HG03039 (cell line): ENCODE measurements at regions not wholly inside any gene's neighbourhood (a gene's known extent, or its start where the extent isn't known, plus 50 kb on each side); places are given as distances from the start of the nearest gene placed in this dataset.

Experiments
- ATAC-seq: cut with Tn5 transposase; IDR thresholded peaks from one replicate; pipeline ENCODE4 v1.9.1; 2021; ENCODE audit warnings: mild to moderate bottlenecking, moderate library complexity; ENCODE audit not compliant: unreplicated experiment

DNA sequence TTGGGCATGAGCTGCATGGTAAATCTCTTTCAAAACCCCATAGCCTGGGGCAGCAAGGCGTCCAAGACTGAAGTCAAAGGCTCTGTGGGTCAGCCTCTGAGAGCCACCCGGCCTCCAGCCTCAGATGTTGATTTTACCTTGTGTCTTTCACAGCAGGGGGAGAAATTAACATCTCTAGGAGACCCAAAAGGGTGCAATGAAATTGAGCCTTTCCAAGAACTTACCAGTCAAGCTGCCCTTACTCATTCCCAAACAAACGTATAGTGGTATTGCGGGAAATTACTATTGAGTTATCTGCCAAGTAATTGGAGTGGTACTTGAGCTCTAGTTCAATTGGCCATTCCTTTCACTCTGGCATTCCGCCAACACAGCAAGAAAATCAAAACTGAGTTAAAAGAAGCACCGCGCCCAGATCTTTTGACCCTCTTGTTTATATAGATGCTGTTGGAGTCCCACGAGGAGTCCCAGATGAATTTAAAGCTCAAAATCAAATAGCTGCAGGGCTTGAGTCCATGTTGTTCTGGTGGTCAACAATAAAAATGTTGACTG lies 380.7 kb upstream of the SYT1 start:
- no peak for ATAC-seq

DNA sequence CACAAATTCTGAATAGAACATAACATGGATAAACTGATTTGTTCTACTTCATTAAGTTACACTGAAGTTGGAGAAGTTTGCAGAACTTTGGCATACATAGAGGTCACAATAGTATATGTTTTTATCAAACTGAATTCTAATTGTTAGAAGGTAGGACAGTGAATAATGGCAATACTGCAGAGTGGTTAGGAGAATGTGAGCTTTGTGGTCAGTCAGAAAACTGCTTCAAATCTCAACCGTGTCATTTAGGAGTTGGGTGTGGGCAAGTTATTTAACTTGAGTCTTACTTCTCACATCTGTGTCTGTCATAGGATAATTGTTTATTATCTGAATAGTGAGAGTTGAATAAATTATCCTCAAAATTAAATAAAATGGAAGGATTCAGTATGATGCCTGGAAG lies 374.6 kb upstream of the SYT1 start:
- ATAC-seq: no peak

DNA sequence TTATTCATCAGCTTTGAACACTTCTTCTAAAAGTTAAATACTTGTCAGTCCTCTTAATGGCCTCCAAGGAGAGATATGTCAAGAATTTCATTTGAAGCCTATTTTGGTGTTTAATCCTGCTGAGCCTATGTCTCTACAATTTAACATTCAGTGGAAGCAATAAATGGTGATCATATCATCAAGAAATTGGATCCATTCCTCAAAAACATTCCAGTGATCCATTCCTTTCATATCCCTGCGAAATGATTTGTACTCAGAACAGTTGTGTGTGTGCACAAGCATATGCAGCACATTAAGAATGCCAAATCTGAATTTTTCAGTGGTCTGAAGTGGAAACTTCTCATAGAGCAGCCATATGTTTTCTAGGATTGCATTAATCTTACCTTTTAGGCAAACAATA lies 373.7 kb upstream of the SYT1 start:
- ATAC-seq: no peak

DNA sequence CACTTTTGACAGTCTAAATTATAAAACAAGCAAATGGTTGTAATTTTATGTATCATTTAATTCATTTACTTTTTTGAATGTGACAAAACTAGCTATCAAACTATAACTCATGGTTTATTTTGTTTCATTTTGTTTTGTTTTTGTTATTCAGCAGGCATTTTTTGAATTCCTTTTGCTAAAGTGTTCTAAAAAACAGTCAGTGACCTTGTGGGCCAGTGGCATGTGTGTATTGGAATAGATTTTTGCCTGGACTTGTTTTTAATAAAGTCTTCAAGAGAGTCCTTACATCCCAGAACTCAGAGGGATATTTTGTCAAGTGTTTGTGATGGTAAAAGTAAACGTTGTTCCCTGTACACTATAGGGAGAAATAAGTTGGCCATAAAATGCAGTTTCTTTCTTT lies 369.7 kb upstream of the SYT1 start:
- no peak for ATAC-seq

DNA sequence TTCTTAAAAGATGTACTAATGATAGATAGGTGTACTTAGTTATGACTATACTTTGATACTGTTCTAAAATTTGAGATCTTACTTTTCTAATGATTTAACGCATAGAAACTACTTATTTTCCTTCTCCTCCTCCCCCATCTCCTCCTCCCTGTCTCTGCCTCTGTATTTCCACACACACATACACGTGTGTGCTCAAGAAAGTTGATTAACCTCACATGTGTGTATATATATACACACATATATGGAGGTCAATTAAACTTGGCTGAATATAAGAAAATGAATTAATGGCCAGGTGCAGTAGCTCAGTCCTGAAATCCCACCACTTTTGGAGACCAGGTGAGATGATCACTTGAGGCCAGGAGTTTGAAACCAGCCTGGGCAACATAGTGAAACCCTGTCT lies 362.7 kb upstream of the SYT1 start:
- ATAC-seq: no peak

DNA sequence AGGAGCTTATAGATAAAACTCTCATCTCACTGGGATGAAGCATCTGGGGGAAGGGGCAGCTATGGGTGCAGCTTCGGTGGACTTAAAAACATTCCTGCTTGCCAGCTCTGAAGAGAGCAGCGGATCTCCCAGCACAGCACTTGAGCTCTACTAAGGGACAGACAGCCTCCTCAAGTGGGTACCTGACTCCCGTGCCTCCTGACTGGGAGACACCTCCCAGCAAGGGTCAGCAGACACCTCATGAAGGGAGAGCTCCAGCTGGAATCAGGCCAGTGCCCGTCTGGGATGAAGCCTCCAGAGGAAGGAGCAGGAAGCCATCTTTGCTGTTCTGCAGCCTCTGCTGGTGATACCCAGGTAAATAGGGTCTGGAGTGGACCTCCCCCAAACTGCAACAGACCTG lies 345.2 kb upstream of the SYT1 start:
- no peak for ATAC-seq

DNA sequence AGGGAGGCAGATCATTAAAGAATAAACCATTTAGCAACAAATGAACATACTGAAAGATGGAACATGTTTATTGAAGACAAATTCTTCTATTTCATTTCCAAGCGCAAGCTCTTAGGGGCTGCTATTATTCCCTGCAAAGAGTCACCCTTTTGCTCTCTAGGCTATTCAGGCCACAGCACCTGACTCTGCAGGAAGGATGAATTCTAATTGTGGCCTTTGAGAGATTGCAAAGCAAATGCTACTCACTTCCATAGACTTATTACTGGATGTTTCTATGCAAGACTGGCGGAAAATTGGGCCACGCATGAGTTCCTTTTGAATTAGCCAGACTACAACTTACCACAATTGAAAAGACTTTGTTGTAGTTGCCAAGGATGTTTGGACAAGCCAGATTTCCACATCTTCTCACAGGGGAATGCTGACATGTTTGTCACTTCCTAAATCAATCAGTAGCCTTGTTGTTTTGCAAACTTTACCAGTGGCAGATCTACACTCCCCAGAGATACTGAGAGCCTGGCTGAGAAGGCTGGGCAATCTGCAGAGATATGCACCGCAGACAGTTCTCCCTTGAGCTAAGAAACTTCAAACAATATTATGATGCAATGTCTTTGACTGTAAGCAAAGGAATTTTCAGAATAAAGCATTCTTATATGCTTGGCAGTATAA lies 334.3 kb upstream of the SYT1 start:
- ATAC-seq: no peak

DNA sequence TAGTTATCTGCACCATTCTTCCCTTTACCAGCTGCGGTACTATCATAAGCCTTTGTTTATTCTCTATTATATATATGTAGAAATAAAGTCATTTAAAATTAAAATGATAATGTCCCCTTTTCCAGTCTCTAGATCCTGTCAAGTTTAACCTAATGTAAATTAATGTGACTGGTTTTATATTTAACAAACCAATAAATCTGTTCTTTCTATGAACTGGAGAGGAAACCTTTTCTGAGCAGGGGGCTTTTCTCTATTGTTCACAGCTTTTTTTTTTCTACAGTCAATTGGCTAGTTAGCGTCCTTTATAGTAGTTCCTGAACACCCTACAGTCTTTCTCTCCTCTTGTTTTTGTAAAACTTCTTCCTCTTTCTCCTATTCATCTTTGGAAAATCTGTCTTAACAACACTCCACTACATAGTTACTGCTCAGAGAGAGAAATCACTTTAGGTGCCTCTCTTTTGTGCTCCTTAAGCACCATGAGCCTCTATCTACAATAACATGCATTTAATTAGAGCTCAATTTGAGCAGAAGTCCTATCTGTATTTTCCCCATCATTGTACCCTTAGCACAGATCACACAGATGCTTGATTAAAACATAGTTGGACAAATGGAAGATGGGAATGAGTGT lies 332.6 kb upstream of the SYT1 start:
- no peak for ATAC-seq

DNA sequence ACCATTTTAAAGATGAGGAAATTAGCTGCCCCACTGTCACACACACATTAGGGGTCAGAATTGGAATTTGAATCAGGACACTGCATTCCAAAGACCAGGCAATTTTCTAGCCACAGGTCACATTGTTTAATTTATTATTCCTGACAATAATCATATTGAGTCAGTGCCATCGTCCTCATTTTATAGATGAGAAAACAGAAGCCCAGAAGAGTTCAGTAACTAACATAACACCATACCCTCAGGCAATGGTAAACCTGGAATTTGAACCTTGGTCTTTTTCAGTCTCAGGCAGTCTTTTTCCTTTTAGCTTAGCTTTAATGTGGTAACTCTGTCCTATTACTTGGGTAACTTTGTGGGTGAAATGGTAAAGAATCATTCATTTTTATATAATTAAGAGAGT lies 330.3 kb upstream of the SYT1 start:
- ATAC-seq: no peak

DNA sequence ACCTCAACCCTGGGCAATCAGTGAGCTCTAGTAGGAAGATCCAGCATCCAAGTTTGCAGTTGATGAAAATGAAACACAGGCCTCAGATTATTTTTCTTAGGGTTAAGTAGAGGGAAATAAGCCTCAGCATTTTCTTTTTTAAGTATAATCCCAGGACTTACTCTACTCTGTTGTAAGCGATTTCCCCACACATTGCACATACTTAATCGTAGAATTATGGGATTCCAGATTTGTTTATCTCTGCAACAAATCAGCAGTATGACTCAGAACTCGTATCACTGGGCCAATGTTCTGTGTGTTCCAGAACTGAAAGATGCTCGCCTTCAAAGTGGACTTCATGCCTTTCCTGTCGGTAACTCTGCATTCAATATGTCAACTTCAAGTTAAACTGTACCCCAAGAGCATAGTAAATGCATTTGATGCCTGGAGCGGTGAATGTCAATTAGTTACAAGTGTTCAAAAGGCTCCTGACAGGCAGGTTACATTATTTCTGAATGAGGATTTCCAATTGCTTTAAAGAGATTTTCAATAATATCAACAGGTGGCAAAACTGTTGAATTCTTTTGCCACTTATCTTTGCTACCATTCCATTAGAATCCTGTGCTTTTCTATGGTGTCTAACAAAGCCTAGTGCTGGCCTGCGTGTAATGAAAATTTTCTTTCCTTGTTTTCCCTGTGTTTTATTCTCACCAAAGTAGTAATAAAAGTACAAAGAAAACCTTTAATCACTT lies 323.8 kb upstream of the SYT1 start:
- ATAC-seq: no peak

DNA sequence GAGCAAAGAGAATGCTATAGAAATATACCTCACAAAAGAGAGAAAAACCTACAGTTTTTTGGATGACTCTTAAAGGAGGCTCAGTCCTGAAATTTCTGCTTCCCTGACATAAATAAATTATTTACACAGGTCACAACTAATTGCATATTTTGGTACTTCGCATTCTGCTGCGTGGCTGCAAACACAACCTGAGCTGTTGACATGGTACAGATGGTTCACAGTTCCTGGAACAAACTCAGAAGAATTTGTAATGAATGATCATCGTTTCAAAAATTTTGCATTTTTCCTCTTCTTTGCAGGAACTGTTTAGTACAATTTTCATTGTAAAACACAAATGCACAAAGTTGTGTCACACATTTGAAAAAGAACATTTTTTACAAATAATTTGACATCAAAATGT lies 313.7 kb upstream of the SYT1 start:
- ATAC-seq: no peak

DNA sequence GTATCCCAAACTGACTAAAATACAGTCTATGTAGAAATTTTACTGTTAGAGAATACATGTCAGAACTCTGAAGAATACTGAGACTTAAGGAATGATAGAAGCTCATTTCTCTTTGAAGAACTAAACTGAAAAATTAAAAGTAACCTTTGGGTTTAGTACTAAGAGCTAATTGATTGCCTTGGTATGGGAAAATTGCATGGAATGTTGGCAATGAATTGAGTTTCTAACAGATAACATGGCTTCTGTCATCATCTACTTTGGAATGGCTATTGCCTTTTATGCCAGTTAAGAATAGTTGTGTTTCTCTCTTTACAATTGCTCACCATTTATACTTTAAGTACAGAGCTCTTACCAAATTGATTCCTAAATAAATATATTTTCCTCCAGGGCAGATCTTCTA lies 308.8 kb upstream of the SYT1 start:
- no peak for ATAC-seq

DNA sequence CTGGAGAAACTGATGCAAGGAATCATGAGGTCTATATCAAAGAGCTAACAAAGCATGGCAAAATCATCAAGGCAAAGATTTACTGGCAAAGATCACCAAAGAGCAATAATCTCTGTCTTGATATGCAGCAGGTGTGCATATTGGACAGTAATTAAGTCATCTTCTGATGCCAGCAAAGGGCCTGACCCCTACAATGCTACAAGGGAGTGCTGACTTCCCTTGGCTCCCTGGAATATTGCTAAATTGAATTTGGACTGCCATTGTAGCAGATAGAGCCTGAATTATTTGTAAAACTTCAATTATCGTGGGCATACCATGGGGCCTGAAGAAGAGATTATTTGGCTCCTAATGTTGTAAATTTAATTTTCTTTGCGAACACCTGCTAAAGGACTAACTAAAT lies 307.9 kb upstream of the SYT1 start:
- no peak for ATAC-seq

DNA sequence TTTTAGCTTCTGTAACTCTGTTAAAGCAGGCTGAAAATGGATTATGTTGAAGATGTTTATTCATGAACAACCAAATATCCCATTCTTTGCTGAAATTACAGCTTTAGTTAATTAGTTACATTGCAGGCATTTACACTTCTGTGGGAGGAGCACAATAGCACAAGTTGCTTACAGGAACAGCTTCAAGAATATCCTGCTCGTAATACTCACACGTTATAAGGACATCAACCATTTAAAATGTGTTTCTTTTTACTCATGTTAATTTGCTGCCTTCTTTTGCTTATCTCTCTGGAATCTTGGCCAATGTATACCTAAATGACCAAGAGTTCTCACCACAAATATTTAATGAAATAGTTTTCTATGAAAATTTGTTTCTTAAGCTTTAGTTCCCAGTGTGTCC lies 305.2 kb upstream of the SYT1 start:
- no peak for ATAC-seq

DNA sequence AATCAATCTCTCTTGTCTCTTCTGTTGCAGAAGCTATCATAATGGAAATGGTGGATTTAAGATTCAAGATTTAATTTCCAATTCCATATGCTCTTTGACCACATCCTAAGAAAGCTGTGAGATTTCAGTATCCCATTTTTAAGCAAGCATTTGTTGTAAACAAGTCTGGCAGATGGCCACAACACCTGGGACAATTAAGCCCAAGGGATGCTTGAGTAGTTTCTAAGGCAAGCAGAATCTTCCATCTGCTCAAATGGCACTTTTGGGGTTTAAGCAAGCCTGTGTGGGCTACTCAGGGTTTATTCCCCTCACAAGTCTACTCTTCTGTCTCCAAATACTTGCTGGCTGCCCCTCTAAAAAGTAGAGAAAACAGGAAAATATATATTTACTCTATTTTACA lies 304.7 kb upstream of the SYT1 start:
- no peak for ATAC-seq

DNA sequence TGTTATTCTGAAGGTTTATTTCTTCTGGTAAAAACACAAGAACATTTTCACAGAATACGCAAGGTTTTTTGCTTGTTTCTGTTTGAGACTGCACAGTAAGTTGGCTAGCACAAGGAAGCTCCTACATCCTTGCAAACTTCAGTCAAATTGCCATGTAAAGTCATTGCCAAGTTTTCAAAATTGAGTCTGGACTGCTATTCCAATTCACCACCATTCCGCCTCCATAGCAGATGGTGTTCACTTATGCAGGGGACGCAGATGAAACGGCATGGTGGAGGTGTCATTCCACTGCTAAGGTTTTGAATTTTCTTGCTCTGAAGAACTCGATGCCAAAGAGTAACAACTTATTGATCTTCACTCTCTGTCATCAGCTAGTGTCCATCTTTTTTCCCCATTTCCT lies 303.9 kb upstream of the SYT1 start:
- no peak for ATAC-seq

DNA sequence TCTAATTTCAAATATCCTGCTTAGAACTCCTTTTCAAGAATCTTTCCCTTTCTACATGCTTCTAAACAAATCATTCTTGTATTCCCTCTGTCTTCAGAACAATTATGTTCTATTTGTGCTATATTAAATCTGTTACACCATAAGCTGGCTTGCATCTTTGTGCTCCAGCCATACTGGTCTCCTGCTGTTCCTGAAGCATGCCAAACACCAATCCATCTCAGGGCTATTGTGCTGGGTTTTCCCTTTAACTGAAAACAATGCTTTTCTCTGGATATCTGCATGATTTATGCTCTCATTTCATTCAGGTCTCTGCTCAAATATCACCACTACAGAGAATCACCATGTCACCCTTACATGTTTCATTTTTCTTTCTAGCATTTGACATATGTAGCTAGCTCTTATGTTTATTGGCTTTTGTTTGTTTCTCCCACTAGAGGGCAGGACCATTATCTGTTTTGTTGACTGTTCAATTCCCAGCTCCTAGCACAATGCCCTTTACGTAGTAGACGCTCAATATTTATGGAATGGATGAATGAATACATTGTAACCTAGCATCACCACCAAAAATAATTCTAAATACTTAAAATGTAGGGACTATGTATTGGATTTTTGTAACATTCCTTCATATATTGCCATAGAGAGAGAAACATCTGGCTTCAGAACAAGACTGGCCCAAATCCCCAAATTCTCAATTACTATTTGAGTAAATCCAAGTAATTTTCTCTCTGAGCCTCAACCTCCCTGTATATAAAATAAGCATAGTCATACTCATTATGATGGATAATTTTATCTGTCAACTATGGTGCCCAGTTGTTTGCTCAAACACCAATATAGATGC lies 302.0 kb upstream of the SYT1 start:
- ATAC-seq: no peak

DNA sequence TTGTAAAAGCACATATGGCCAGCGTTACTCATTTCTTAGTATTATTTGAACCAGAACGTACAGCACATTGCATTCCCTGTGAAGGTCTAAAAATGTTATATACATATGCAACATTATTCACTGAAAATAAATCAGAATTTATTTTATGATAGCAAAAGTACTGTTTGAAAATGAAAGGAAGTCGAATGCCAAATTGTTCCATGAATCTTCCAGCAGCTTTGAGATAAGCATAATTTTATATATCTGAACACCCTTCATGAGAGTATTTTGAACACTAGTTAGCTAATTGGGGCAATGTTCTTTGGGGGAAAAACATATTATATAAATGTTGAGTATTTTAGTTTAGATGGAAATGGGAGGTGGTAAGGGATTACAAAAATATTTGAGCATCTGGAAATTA lies 300.7 kb upstream of the SYT1 start:
- no peak for ATAC-seq

DNA sequence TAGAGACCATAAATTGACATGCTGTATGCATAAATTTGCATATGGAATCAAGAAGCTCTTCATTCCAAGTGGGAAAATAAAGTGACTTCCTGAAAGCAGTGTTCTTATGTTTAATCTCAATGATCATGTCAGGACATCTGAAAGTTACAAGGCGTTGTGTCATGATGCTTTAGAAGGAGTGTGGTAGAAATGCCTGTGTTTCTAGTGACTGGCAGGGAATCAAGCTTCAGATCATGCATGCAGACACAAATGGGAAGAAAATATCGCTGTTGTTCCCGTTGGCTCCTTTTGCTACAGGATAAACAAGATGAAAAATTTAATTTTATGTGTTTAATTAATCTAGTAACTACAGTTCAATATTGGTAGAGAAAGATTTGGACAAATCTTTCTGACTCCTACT lies 298.1 kb upstream of the SYT1 start:
- no peak for ATAC-seq

DNA sequence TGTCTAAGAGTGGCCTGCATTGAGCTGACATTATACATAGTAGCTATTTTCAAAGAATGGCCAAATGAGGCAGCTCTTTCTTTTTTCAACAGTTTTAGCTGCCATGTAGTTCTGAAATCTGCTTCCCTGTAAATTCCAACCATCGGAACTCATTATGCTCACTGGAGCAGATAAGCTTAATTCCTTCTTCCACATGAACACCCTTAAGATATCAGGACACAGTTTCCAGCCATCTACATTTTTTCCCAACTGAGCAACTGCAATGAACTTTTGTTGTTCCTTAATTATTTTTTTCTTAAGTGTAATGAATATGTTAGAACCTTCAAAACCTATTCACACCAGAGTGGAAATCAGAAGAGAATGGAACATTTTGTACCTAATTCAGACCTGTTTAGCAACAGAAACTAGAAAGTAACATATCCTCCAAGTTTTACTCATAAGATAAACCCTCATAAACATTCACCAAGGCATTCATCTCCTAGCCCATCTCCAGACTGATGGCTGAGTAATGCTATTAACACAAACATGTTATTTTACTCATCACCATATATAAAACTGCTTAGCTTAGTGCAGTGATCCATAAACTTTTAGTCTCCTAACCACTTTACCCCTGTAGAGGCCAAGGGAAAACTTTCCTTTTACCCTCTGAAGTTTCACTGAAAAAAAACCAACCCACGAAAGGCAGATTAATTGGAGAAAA lies 296.1 kb upstream of the SYT1 start:
- no peak for ATAC-seq

DNA sequence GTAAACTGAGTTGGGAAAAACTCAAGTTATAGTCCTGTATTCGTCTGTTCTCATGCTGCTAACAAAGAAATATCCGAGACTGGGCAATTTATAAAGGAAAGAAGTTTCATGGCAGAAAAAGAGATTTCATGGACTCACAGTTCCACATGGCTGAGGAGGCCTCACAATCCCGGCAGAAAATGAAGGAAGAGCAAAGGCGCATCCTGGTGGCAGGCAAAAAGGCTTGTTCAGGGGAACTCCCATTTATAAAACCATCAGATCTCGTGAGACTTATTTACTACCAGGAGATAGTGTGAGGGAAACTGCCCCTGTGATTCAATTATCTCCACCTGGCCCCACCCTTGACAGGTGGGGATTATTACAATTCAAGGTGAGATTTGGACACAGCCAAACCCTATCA lies 292.6 kb upstream of the SYT1 start:
- no peak for ATAC-seq
